Neural progenitor cell (in vitro differentiated cells): ENCODE measurements at regions not wholly inside any gene's neighbourhood (a gene's known extent, or its start where the extent isn't known, plus 50 kb on each side); places are given as distances from the start of the nearest gene placed in this dataset.
"Not testable (repeated sequence)": the region's sequence is repeated elsewhere in the genome, so short reads cannot be mapped to it uniquely, and the experiment has no call there.

Source experiments
- DNase-seq: peaks from one replicate; pipeline ENCODE4 v3.0.0-alpha.2; 2016; ENCODE audit warnings: low spot score
- H2AFZ ChIP-seq: fragments of 200-600 bp; sonication (generic); replicated peaks from 2 replicates; pipeline ENCODE4 v1.6.1; 2016; ENCODE audit warnings: antibody characterized with exemption
- H3F3A ChIP-seq: fragments of 200-600 bp; sonication (generic); 2 replicates; pipeline ENCODE4 v1.6.1; 2016; ENCODE audit warnings: antibody characterized with exemption, low read depth
- H3K27ac ChIP-seq: fragments of 200-600 bp; sonication (generic); 2 replicates; pipeline ENCODE4 v1.5.1; 2016; ENCODE audit warnings: mild to moderate bottlenecking
- H3K27me3 ChIP-seq: fragments of 200-600 bp; sonication (generic); 2 replicates; pipeline ENCODE4 v1.6.1; 2016; ENCODE audit warnings: mild to moderate bottlenecking, moderate library complexity
- H3K36me3 ChIP-seq: fragments of 200-600 bp; sonication (generic); 2 replicates; pipeline ENCODE4 v1.5.1; 2016
- H3K4me1 ChIP-seq: fragments of 200-600 bp; sonication (generic); 2 replicates; pipeline ENCODE4 v1.6.1; 2016; ENCODE audit warnings: mixed run types
- H3K4me2 ChIP-seq: fragments of 200-600 bp; sonication (generic); 2 replicates; pipeline ENCODE4 v1.6.1; 2016
- H3K4me3 ChIP-seq: fragments of 200-600 bp; sonication (generic); 2 replicates; pipeline ENCODE4 v1.5.1; 2016
- H3K79me2 ChIP-seq: fragments of 200-600 bp; sonication (generic); 2 replicates; pipeline ENCODE4 v1.6.1; 2016; ENCODE audit warnings: low read depth
- H3K9ac ChIP-seq: fragments of 200-600 bp; sonication (generic); 2 replicates; pipeline ENCODE4 v1.6.1; 2016
- H3K9me3 ChIP-seq: fragments of 200-600 bp; sonication (generic); 2 replicates; pipeline ENCODE4 v1.5.1; 2016; ENCODE audit warnings: low read depth
- H4K20me1 ChIP-seq: fragments of 200-600 bp; sonication (generic); 2 replicates; pipeline ENCODE4 v1.6.1; 2016; ENCODE audit warnings: low read depth
- H3K27ac Mint-ChIP-seq: 3 replicates; pipeline ENCODE4 v1.8.0; 2021; ENCODE audit warnings: mixed read lengths
- H3K27me3 Mint-ChIP-seq: 2 replicates; pipeline ENCODE4 v1.8.0; 2022; ENCODE audit warnings: low read depth, mild to moderate bottlenecking, inconsistent platforms, moderate library complexity, mixed read lengths; ENCODE audit not compliant: insufficient read depth
- H3K36me3 Mint-ChIP-seq: 3 replicates; pipeline ENCODE4 v1.8.0; 2021; ENCODE audit warnings: mixed read lengths
- H3K4me1 Mint-ChIP-seq: 3 replicates; pipeline ENCODE4 v1.8.0; 2021; ENCODE audit warnings: mixed read lengths
- H3K4me3 Mint-ChIP-seq: 3 replicates; pipeline ENCODE4 v1.8.0; 2021; ENCODE audit warnings: mild to moderate bottlenecking, moderate library complexity, mixed read lengths
- H3K9me3 Mint-ChIP-seq: 3 replicates; pipeline ENCODE4 v1.8.0; 2020; ENCODE audit warnings: mixed read lengths
- EZH2 ChIP-seq: fragments of 200-600 bp; sonication (generic); IDR thresholded peaks from 2 replicates; pipeline ENCODE4 v1.6.1; 2017; ENCODE audit warnings: antibody characterized with exemption, mild to moderate bottlenecking, moderate library complexity
- EZH2phosphoT487 ChIP-seq: fragments of 200-600 bp; sonication (generic); IDR thresholded peaks from 2 replicates; pipeline ENCODE4 v1.6.1; 2017; ENCODE audit warnings: antibody characterized with exemption
- TF ChIP-seq, protein P1 (sequence below): fragments of 200-600 bp; sonication (generic); IDR thresholded peaks from 2 replicates; pipeline ENCODE4 v1.5.1; 2017; ENCODE audit warnings: antibody characterized with exemption, mild to moderate bottlenecking

DNA sequence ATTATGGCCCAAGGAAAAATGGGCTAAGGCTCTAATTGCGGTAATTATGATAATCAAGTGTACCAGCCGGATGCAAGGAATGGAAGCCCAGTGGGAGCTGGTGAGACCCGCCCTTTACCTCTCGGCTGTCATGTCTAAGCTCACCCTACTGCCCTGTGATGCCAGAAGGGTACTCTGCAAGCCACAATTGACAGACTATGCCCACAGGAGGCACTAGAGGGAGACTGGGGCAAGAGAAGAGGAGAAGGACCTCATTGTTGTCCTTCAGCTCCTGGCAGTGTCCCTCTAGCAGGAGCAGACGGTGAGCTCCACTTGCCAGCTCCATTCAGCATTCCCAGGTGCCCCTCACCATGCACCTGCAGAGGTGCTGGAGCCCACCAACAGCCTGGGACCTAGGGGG, 141.8 kb downstream of the SMIM20 start:
- Histone ChIP-seq H3K27ac (no peak overlapping the region), H2AFZ (no peak overlapping the region), H3K4me1 (no peaks in the 10 kb centered on the region), H3K4me3 (no peak overlapping the region), H3K79me2 (no peaks in the 10 kb centered on the region), H3F3A (no peaks in the 10 kb centered on the region), H3K4me2 (no peak overlapping the region), H3K27me3 (no peaks in the 10 kb centered on the region), H3K9ac (no peak overlapping the region), H3K9me3 (no peaks in the 10 kb centered on the region), H4K20me1 (no peaks in the 10 kb centered on the region), H3K36me3 (no peaks in the 10 kb centered on the region)
- H3K27me3 Mint-ChIP-seq, result peaks cover 11% of the 10 kb centered on the region
- TF ChIP-seq, protein P1, sequence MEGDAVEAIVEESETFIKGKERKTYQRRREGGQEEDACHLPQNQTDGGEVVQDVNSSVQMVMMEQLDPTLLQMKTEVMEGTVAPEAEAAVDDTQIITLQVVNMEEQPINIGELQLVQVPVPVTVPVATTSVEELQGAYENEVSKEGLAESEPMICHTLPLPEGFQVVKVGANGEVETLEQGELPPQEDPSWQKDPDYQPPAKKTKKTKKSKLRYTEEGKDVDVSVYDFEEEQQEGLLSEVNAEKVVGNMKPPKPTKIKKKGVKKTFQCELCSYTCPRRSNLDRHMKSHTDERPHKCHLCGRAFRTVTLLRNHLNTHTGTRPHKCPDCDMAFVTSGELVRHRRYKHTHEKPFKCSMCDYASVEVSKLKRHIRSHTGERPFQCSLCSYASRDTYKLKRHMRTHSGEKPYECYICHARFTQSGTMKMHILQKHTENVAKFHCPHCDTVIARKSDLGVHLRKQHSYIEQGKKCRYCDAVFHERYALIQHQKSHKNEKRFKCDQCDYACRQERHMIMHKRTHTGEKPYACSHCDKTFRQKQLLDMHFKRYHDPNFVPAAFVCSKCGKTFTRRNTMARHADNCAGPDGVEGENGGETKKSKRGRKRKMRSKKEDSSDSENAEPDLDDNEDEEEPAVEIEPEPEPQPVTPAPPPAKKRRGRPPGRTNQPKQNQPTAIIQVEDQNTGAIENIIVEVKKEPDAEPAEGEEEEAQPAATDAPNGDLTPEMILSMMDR, result no peak
- no peak for TF ChIP-seq EZH2
- TF ChIP-seq EZH2phosphoT487, result no peak
- no peaks in the 10 kb centered on the region for H3K9me3 Mint-ChIP-seq
- no peak for DNase-seq
- H3K4me1 Mint-ChIP-seq, result no peaks in the 10 kb centered on the region
- no peak overlapping the region for H3K27ac Mint-ChIP-seq
- no peak overlapping the region for H3K4me3 Mint-ChIP-seq
- H3K36me3 Mint-ChIP-seq, result no peaks in the 10 kb centered on the region

DNA sequence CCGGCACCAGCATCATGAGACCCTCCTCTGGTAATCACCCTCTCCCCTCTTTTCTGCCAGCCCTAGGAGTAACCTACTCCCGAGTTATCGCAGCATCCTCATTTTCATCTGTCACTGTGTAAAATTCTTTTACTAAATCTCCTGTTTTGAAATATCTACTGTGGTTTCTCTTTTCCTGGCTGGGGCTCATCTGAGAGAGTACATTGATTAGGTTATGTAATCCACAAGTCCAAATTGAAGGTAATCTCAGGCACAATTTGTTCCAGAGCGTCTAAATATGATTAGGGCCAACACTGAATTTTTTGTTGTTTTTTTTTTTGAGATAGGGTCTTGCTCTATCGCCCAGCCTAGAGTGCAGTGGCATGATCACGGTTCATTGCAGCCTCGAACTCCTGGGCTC, 142.4 kb downstream of the SMIM20 start:
- no peaks in the 10 kb centered on the region for H3F3A ChIP-seq
- Mint-ChIP-seq H3K9me3 (no peaks in the 10 kb centered on the region), H3K4me1 (no peaks in the 10 kb centered on the region), H3K4me3 (no peak overlapping the region), H3K27me3 (peaks cover 11% of the 10 kb centered on the region), H3K27ac (no peak overlapping the region), H3K36me3 (no peaks in the 10 kb centered on the region)
- H2AFZ ChIP-seq, result no peak overlapping the region
- H3K36me3 ChIP-seq, result no peaks in the 10 kb centered on the region
- no peak overlapping the region for H3K27ac ChIP-seq
- no peak overlapping the region for H3K4me3 ChIP-seq
- no peak for TF ChIP-seq EZH2
- TF ChIP-seq EZH2phosphoT487, result no peak
- TF ChIP-seq, protein P1, result no peak
- H3K9ac ChIP-seq, result no peak overlapping the region
- H4K20me1 ChIP-seq, result no peaks in the 10 kb centered on the region
- H3K4me1 ChIP-seq, result no peaks in the 10 kb centered on the region
- no peaks in the 10 kb centered on the region for H3K79me2 ChIP-seq
- no peak overlapping the region for H3K4me2 ChIP-seq
- no peak for DNase-seq
- no peaks in the 10 kb centered on the region for H3K9me3 ChIP-seq
- no peaks in the 10 kb centered on the region for H3K27me3 ChIP-seq

DNA sequence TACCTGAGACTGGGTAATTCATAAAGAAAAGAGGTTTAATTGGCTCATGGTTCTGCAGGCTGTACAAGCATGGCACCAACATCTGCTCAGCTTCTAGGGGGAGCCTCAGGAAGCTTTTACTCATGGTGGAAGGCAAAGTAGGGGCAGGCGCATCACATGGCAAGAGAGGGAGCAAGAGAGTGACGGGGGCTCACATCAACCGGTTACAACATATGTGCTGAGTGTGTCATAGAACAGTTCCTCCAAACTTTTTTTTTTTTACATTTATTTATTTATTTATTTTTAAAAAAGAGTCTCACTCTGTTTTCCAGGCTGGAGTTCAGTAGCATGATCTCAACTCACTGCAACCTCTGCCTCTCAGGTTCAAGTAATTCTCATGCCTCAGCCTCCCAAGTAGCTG, 143.8 kb downstream of the SMIM20 start:
- not testable (repeated sequence) for H3K9ac ChIP-seq, H3K4me1 ChIP-seq, H3K9me3 Mint-ChIP-seq, H3K27me3 Mint-ChIP-seq, H4K20me1 ChIP-seq, H3K4me2 ChIP-seq, H3K4me3 ChIP-seq, H3K36me3 ChIP-seq, H3K9me3 ChIP-seq, H3K27ac ChIP-seq, DNase-seq, H2AFZ ChIP-seq, H3K4me3 Mint-ChIP-seq, H3F3A ChIP-seq, H3K36me3 Mint-ChIP-seq, H3K27ac Mint-ChIP-seq, H3K4me1 Mint-ChIP-seq, H3K79me2 ChIP-seq, H3K27me3 ChIP-seq

DNA sequence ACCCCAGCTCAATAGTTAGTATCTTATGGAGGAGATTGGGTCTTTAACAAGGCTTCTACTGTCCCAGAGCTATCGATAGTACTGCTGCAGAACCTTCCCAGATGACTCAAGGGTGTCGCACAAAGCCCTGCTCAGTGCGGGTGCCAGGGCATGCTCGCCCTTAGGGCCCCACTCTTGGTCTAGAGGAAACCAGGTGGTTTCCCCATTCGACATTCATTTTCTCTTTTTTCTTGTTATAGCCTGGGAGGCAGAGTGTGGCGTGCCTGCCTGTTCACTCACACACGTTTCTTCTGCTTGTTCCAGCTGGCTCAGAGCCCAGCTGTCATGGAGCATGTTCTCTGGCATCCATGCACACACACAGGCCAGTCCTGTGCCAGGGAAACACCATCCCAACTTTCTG, 144.5 kb downstream of the SMIM20 start:
- Mint-ChIP-seq H3K9me3 (no peaks in the 10 kb centered on the region), H3K36me3 (no peaks in the 10 kb centered on the region), H3K27me3 (peaks cover 3% of the 10 kb centered on the region), H3K27ac (no peak overlapping the region), H3K4me3 (no peak overlapping the region), H3K4me1 (no peaks in the 10 kb centered on the region)
- Histone ChIP-seq H3K4me3 (no peak overlapping the region), H3K9me3 (no peaks in the 10 kb centered on the region), H3K27me3 (no peaks in the 10 kb centered on the region), H3K79me2 (no peaks in the 10 kb centered on the region), H3K4me1 (no peaks in the 10 kb centered on the region), H3K27ac (no peak overlapping the region), H3F3A (no peaks in the 10 kb centered on the region), H3K36me3 (no peaks in the 10 kb centered on the region), H4K20me1 (no peaks in the 10 kb centered on the region), H3K9ac (no peak overlapping the region), H2AFZ (no peak overlapping the region), H3K4me2 (no peak overlapping the region)
- no peak for TF ChIP-seq EZH2phosphoT487
- TF ChIP-seq, protein P1, result no peak
- no peak for TF ChIP-seq EZH2
- no peak for DNase-seq
